OCI-LY1 (cell line): ENCODE measurements at regions not wholly inside any gene's neighbourhood (a gene's known extent, or its start where the extent isn't known, plus 50 kb on each side); places are given as distances from the start of the nearest gene placed in this dataset.

Source experiments
- H2AFZ ChIP-seq: fragments of 200-600 bp; sonication (generic), shearing (Covaris generic); 2 replicates; pipeline ENCODE4 v1.6.0; 2014; ENCODE audit warnings: antibody characterized with exemption, mild to moderate bottlenecking, low read length
- H3F3A ChIP-seq: fragments of 200-600 bp; sonication (generic), shearing (Covaris generic); 2 replicates; pipeline ENCODE4 v1.6.0; 2014; ENCODE audit warnings: mild to moderate bottlenecking, antibody characterized with exemption, low read length, moderate library complexity; ENCODE audit not compliant: insufficient read depth
- H3K27ac ChIP-seq: fragments of 200-600 bp; sonication (generic); 2 replicates; pipeline ENCODE4 v1.5.1; 2014; ENCODE audit warnings: low read length, mixed run types, mild to moderate bottlenecking, low read depth; ENCODE audit not compliant: poor library complexity, severe bottlenecking
- H3K27me3 ChIP-seq: fragments of 200-600 bp; sonication (generic); 2 replicates; pipeline ENCODE4 v1.6.0; 2014; ENCODE audit warnings: antibody characterized with exemption, mild to moderate bottlenecking, low read length, moderate library complexity; ENCODE audit not compliant: insufficient read depth
- H3K36me3 ChIP-seq: fragments of 200-600 bp; sonication (generic); 2 replicates; pipeline ENCODE4 v1.6.1; 2014; ENCODE audit warnings: mild to moderate bottlenecking, antibody characterized with exemption, low read length, moderate library complexity, mixed read lengths; ENCODE audit not compliant: insufficient read depth
- H3K4me1 ChIP-seq: fragments of 200-600 bp; sonication (generic); 2 replicates; pipeline ENCODE4 v1.5.1; 2014; ENCODE audit warnings: mild to moderate bottlenecking, low read length, moderate library complexity; ENCODE audit not compliant: insufficient read depth, severe bottlenecking
- H3K4me2 ChIP-seq: fragments of 200-600 bp; sonication (generic), shearing (Covaris generic); 2 replicates; pipeline ENCODE4 v1.6.1; 2014; ENCODE audit warnings: low read length
- H3K4me3 ChIP-seq: fragments of 200-600 bp; sonication (generic); 2 replicates; pipeline ENCODE4 v1.5.1; 2014; ENCODE audit warnings: low read length, low read depth, mild to moderate bottlenecking, mixed read lengths; ENCODE audit not compliant: poor library complexity, severe bottlenecking
- H3K79me2 ChIP-seq: fragments of 200-600 bp; shearing (Covaris generic); 2 replicates; pipeline ENCODE4 v1.6.1; 2016; ENCODE audit warnings: mixed run types, low read length, mixed read lengths; ENCODE audit not compliant: insufficient read depth
- H3K9ac ChIP-seq: fragments of 200-600 bp; sonication (generic), shearing (Covaris generic); 2 replicates; pipeline ENCODE4 v1.6.1; 2014; ENCODE audit warnings: mild to moderate bottlenecking, low read length, mixed read lengths
- H3K9me2 ChIP-seq: fragments of 200-600 bp; sonication (generic), shearing (Covaris generic); 2 replicates; pipeline ENCODE4 v1.6.1; 2014; ENCODE audit warnings: low read depth, mild to moderate bottlenecking, low read length, mixed read lengths
- H3K9me3 ChIP-seq: fragments of 200-600 bp; shearing (Covaris generic); 2 replicates; pipeline ENCODE4 v1.6.1; 2014; ENCODE audit warnings: low read length, mixed read lengths
- H4K20me1 ChIP-seq: fragments of 200-600 bp; sonication (generic), shearing (Covaris generic); 2 replicates; pipeline ENCODE4 v1.6.0; 2016; ENCODE audit warnings: mild to moderate bottlenecking, low read length; ENCODE audit not compliant: insufficient read depth
- EZH2 ChIP-seq: fragments of 200-600 bp; sonication (generic), shearing (Covaris generic); IDR thresholded peaks from 2 replicates; pipeline ENCODE4 v1.8.0; 2017; ENCODE audit warnings: borderline replicate concordance, mixed run types, mild to moderate bottlenecking, antibody characterized with exemption, low read length, moderate library complexity, mixed read lengths
- TF ChIP-seq, protein P1 (sequence below): fragments of 200-600 bp; sonication (generic), shearing (Covaris generic); IDR thresholded peaks from 2 replicates; pipeline ENCODE4 v1.5.1; 2017; ENCODE audit warnings: mild to moderate bottlenecking, antibody characterized with exemption, low read length, moderate library complexity, mixed read lengths

- Histone ChIP-seq H3K4me3 (no peak overlapping the region), H4K20me1 (no peaks in the 10 kb centered on the region), H3K4me1 (no peaks in the 10 kb centered on the region), H3K9ac (no peak overlapping the region), H3K27me3 (no peaks in the 10 kb centered on the region), H3K9me2 (no peaks in the 10 kb centered on the region), H2AFZ (no peak overlapping the region), H3K27ac (no peak overlapping the region), H3K9me3 (no peaks in the 10 kb centered on the region), H3F3A (no peaks in the 10 kb centered on the region), H3K79me2 (no peaks in the 10 kb centered on the region), H3K4me2 (no peak overlapping the region), H3K36me3 (no peaks in the 10 kb centered on the region)
- TF ChIP-seq, protein P1, sequence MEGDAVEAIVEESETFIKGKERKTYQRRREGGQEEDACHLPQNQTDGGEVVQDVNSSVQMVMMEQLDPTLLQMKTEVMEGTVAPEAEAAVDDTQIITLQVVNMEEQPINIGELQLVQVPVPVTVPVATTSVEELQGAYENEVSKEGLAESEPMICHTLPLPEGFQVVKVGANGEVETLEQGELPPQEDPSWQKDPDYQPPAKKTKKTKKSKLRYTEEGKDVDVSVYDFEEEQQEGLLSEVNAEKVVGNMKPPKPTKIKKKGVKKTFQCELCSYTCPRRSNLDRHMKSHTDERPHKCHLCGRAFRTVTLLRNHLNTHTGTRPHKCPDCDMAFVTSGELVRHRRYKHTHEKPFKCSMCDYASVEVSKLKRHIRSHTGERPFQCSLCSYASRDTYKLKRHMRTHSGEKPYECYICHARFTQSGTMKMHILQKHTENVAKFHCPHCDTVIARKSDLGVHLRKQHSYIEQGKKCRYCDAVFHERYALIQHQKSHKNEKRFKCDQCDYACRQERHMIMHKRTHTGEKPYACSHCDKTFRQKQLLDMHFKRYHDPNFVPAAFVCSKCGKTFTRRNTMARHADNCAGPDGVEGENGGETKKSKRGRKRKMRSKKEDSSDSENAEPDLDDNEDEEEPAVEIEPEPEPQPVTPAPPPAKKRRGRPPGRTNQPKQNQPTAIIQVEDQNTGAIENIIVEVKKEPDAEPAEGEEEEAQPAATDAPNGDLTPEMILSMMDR = no peak
- TF ChIP-seq EZH2 = no peak
These were observed 440.9 kb downstream of the TSHZ3 start for GRCh38 chr19:30908262-30908771.

DNA sequence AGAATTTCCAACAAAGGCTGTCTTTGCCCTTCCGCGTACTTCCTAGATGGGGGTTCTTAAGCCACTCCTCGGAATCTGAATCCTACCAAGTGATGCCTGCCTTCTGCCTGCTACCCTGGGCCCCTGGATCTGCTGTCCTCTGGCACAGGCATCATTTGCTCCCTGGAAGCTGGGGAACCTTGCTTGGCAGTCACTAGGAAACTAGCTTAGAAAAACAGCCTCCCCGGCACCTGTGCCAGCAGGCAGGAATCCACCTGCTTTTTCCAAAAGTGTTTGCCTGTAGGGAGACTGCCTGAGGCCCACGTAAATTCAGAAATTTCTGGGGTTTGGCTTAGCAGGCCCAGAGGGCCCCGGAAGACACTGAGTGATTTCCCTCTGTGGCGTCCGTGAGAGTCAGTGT, 442.4 kb downstream of the TSHZ3 start:
- H2AFZ ChIP-seq = no peak overlapping the region
- H3K9ac ChIP-seq = no peak overlapping the region
- no peak overlapping the region for H3K27ac ChIP-seq
- H3K79me2 ChIP-seq = no peaks in the 10 kb centered on the region
- no peaks in the 10 kb centered on the region for H3K9me3 ChIP-seq
- no peaks in the 10 kb centered on the region for H3F3A ChIP-seq
- no peaks in the 10 kb centered on the region for H3K27me3 ChIP-seq
- H3K4me1 ChIP-seq = no peaks in the 10 kb centered on the region
- H3K4me3 ChIP-seq = no peak overlapping the region
- no peaks in the 10 kb centered on the region for H3K9me2 ChIP-seq
- H3K4me2 ChIP-seq = no peak overlapping the region
- no peak for TF ChIP-seq EZH2
- TF ChIP-seq, protein P1 = no peak
- H4K20me1 ChIP-seq = no peaks in the 10 kb centered on the region
- no peaks in the 10 kb centered on the region for H3K36me3 ChIP-seq

DNA sequence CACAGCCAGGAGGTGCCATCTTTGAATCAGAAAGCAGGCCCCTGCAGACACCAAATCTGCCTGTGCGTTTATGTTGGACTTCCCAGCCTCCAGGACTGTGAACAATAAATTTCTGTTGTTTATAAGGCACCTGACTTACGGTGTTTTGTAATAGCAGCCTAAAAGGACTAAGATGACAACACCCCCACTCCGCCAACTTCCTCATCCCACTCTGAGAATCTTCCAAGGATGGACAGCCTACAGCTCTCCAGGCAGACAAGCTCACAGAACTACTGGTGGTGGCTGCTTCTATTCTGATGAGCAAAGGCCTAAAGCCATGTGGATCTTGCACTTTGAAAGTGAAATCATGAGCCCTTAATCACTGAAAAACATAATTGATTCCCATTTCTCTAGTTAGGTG, 449.2 kb downstream of the TSHZ3 start:
- no peaks in the 10 kb centered on the region for H3F3A ChIP-seq
- no peak overlapping the region for H2AFZ ChIP-seq
- H3K79me2 ChIP-seq = no peaks in the 10 kb centered on the region
- no peaks in the 10 kb centered on the region for H4K20me1 ChIP-seq
- H3K4me2 ChIP-seq = no peak overlapping the region
- no peaks in the 10 kb centered on the region for H3K9me2 ChIP-seq
- H3K4me3 ChIP-seq = no peak overlapping the region
- no peaks in the 10 kb centered on the region for H3K36me3 ChIP-seq
- H3K27ac ChIP-seq = no peak overlapping the region
- H3K9me3 ChIP-seq = no peaks in the 10 kb centered on the region
- TF ChIP-seq, protein P1 = no peak
- TF ChIP-seq EZH2 = no peak
- no peak overlapping the region for H3K9ac ChIP-seq
- no peaks in the 10 kb centered on the region for H3K4me1 ChIP-seq
- no peaks in the 10 kb centered on the region for H3K27me3 ChIP-seq
